HG03097 (cell line): ENCODE measurements at regions not wholly inside any gene's neighbourhood (a gene's known extent, or its start where the extent isn't known, plus 50 kb on each side); places are given as distances from the start of the nearest gene placed in this dataset.

Experiments
- ATAC-seq: cut with Tn5 transposase; IDR thresholded peaks from one replicate; pipeline ENCODE4 v1.9.1; 2021; ENCODE audit not compliant: unreplicated experiment, low FRiP score

- ATAC-seq, result no peak
These were observed 329.5 kb downstream of the RPL10L start for GRCh38 chr14:46322076-46322475.

DNA sequence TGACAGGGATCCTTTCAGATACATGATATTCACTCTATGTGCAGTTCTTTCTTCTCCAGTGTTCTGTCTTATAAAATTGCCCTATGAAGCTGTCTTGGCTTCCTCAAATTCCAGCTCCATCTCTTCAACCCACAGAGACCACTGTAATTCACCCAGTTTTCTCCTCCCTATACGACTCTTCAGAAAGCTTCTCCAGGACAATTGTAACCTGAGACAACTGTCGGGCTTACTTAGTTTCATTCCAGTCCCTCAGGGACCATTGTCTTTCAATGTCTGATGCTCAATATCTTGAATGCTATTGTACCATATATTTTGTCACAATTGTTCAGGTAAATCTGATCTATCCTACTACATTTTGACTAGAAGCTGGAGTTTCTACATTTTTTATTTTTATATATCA lies 345.3 kb downstream of the RPL10L start:
- no peak for ATAC-seq

DNA sequence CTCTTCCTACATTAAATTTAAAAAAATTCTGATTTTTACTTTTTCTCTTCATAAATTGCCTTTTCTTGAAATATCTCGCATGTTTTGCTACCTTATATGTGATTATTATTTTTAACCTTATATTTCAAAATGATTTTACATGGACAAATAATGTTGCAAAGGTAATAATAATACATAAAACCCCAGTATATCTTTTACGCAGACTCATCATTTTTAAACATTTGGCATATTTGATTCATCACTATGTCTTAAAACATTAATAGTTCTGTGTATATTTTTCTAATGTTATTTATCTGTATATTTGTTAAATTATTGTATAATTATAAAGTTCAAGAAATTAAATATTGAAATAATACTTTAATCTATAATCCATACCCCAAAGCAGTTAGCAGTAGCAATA lies 350.8 kb downstream of the RPL10L start:
- ATAC-seq, result no peak

DNA sequence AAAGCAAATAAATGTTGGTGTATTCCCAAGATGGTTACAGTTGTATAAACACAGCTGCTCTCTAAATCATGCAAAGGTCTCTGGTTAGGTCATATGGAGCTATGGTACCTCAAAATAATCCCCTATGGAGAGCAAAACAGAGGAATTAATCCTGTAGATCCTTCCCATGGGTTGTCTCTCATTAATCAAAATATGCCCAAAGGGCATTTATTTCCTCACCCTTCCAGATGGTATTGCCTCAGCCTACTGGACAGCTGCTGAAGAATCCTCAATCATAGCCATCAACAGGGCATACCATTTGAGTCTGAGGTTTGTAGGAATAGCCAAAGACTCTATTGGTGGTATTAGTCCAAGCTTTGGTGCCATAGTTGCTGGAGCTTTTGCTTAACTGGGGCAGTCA lies 360.9 kb downstream of the RPL10L start:
- ATAC-seq, result no peak

- no peak for ATAC-seq
These were observed 371.8 kb downstream of the RPL10L start for GRCh38 chr14:46279776-46280175.

DNA sequence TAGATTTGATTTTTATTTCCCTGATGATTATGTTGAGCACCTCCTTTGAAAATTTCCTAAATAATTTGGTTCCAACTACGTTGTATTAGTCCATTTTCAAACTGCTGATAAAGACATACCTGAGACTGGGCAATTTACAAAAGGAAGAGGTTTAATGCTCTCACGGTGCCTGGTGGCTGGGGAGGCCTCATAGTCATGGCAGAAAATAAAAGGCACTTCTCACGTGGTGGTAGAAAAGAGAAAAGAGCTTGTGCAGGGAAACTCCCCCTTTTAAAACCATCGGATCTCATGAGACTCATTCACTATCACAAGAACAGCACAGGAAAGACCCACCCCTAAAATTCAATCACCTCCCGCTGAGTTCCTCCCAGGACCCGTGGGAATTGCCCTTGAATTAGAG lies 372.3 kb downstream of the RPL10L start:
- no peak for ATAC-seq

GRCh38 chr14:46259536-46259935 lies 392.0 kb downstream of the RPL10L start:
- no peak for ATAC-seq

- no peak for ATAC-seq
These were observed 395.2 kb downstream of the RPL10L start for GRCh38 chr14:46256381-46256780.

- no peak for ATAC-seq
These were observed 401.4 kb downstream of the RPL10L start for GRCh38 chr14:46250113-46250703.

DNA sequence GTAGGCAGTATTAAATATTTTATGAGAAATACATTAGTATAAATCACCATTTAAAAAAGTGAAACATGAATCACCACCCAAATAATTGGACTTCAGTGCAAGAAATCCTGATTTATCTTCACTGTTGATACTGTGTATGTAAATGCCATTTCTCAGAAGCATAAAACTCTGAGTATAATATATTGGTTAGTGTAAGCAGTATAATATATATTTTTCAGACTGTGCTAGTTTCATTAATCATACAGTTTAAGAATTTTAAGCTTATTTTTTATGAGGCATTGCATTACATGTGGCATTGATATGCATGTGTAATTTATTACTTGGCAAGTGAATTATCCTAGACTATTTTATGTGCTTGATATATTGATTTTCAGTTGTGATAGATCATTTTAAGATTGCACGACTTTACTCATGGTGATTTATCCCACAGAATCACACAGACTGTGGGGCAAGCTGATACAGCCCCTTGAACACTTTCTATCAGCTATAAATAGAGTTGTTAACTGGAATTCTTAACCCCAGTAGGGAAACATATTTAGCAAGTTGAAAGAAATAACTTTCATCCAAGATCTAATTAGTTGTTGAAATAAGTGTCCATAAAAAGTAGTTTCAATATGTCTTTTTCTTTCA lies 403.5 kb downstream of the RPL10L start:
- no peak for ATAC-seq

DNA sequence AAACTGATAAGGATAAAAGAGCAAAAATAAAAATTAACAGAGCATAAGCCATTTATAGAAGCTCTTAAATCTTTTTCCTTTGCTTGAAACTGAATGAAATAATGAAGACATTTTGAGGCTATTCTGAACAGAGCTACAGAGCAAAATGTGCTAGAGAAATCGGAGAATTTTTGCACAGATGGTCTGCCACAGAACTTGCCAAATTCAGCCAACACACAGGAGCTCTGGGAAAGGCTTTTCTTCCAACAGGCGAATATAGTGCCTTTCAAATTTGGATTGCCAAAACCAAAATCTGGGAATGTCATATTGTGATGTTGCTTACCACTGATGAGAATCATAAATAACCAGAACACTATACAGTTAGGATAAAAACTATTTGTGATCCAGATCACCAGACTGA lies 406.3 kb downstream of the RPL10L start:
- ATAC-seq, result no peak

DNA sequence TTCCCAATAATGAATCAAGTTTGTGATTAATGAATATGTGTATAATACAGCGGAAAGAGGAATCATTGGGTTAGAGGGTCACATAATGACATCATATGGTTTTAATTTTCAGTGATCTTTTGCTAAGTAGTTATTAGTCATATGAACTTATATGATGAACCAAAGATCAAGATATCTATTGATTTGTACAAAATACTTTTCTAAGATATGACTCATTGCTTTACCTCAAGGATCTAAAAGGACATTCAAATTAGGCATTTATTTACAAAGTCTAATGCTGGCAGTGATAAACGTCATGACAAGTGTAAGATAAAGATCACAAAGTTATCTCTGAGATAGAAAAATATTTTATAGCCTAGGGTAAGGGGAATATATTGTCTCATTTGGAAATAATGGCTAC lies 417.8 kb downstream of the RPL10L start:
- ATAC-seq, result no peak

GRCh38 chr14:46230540-46230939 lies 421.0 kb downstream of the RPL10L start:
- ATAC-seq, result no peak

GRCh38 chr14:46215801-46216200 lies 435.8 kb downstream of the RPL10L start:
- ATAC-seq, result no peak

DNA sequence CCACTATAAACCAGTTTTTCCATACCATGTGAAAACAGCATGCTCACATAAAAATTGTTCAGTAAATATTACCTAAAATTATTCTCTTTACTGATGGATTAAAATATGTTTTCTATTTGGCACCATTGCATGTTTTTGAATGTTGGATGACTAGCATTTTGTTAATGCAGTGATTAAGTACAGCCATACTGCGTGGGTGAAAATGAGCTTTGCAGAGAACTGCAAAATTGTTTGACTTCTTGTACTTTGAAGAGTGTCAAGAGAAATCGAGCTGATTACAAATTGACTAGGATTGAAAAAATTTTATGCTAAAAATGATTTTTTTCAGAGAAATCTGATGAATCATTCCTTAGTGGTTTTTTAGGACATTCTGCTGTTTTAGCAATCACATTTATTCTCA lies 452.9 kb downstream of the RPL10L start:
- no peak for ATAC-seq

DNA sequence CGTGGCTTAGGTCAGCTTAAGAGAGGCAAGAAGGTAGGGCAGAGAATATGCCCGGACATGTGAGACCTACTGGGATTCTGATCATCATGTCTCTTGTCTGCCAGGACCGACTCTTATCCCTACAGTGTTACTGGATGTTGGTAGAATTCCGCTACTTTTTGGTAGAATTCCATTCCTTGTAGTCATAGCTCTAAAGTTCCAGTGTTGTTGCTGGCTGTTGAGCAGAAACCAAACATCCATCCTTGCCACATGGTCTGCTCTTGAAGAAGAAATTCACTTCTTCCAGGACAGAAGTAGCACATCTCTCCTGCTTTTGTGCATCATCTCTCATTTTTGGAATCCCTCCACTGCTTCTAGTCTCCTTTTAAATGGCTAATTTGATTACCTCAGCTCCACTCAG lies 453.7 kb downstream of the RPL10L start:
- no peak for ATAC-seq
